H9 (cell line): ENCODE measurements at regions not wholly inside any gene's neighbourhood (a gene's known extent, or its start where the extent isn't known, plus 50 kb on each side); places are given as distances from the start of the nearest gene placed in this dataset.
A peak's percentile ranks its signal among the peaks of the same experiment; 100 is the strongest.

ENCODE experiments used
- DNase-seq: peaks from one replicate; pipeline ENCODE4 v3.0.0-alpha.2; 2017
- H2AFZ ChIP-seq: one replicate; pipeline ENCODE4 v1.6.1; 2013; ENCODE audit warnings: mild to moderate bottlenecking, low read length, control low read depth, moderate library complexity
- H2AK5ac ChIP-seq: 2 replicates; pipeline ENCODE4 v1.6.1; 2013; ENCODE audit warnings: low read length, control low read depth, mixed read lengths; ENCODE audit not compliant: insufficient read length
- H2BK120ac ChIP-seq: one replicate; pipeline ENCODE4 v1.6.1; 2013; ENCODE audit warnings: low read depth, mild to moderate bottlenecking, low read length, control low read depth, inconsistent platforms; ENCODE audit not compliant: poor library complexity, severe bottlenecking
- H2BK12ac ChIP-seq: 2 replicates; pipeline ENCODE4 v1.6.1; 2013; ENCODE audit warnings: low read length, control low read depth, mixed read lengths, low read depth; ENCODE audit not compliant: insufficient read length
- H2BK15ac ChIP-seq: 2 replicates; pipeline ENCODE4 v1.6.1; 2013; ENCODE audit warnings: low read depth, low read length, control low read depth
- H2BK20ac ChIP-seq: one replicate; pipeline ENCODE4 v1.6.1; 2013; ENCODE audit warnings: low read depth, mild to moderate bottlenecking, low read length, control low read depth, inconsistent platforms; ENCODE audit not compliant: poor library complexity, severe bottlenecking
- H2BK5ac ChIP-seq: 2 replicates; pipeline ENCODE4 v1.6.1; 2013; ENCODE audit warnings: low read length, control low read depth, mixed read lengths; ENCODE audit not compliant: insufficient read length
- H3K14ac ChIP-seq: 2 replicates; pipeline ENCODE4 v1.6.1; 2013; ENCODE audit warnings: low read length, control low read depth; ENCODE audit not compliant: insufficient read depth
- H3K18ac ChIP-seq: 2 replicates; pipeline ENCODE4 v1.6.1; 2013; ENCODE audit warnings: low read depth, mild to moderate bottlenecking, mixed read lengths, low read length, control low read depth; ENCODE audit not compliant: insufficient read length
- H3K23ac ChIP-seq: 2 replicates; pipeline ENCODE4 v1.6.1; 2013; ENCODE audit warnings: low read length, control low read depth, mixed read lengths, low read depth; ENCODE audit not compliant: insufficient read length
- H3K23me2 ChIP-seq: 2 replicates; pipeline ENCODE4 v1.6.1; 2013; ENCODE audit warnings: low read depth, mild to moderate bottlenecking, mixed read lengths, low read length, control low read depth; ENCODE audit not compliant: insufficient read length, poor library complexity, severe bottlenecking
- H3K27ac ChIP-seq: 2 replicates; pipeline ENCODE4 v1.5.1; 2013; ENCODE audit warnings: low read length, control low read depth, mixed read lengths, low read depth; ENCODE audit not compliant: insufficient read length
- H3K27me3 ChIP-seq: 2 replicates; pipeline ENCODE4 v1.6.1; 2013; ENCODE audit warnings: low read length, control low read depth, inconsistent platforms; ENCODE audit not compliant: insufficient read depth
- H3K4ac ChIP-seq: 2 replicates; pipeline ENCODE4 v1.6.1; 2013; ENCODE audit warnings: low read depth, mild to moderate bottlenecking, control low read depth, inconsistent platforms, low read length, moderate library complexity
- H3K4me1 ChIP-seq: 2 replicates; pipeline ENCODE4 v1.6.1; 2013; ENCODE audit warnings: low read length, control low read depth, inconsistent platforms; ENCODE audit not compliant: insufficient read depth
- H3K4me2 ChIP-seq: 2 replicates; pipeline ENCODE4 v1.6.1; 2013; ENCODE audit warnings: low read length, control low read depth, mixed read lengths; ENCODE audit not compliant: insufficient read length, insufficient read depth
- H3K56ac ChIP-seq: 2 replicates; pipeline ENCODE4 v1.6.1; 2013; ENCODE audit warnings: low read depth, mild to moderate bottlenecking, mixed read lengths, low read length, control low read depth; ENCODE audit not compliant: insufficient read length
- H3K79me1 ChIP-seq: 2 replicates; pipeline ENCODE4 v1.6.1; 2013; ENCODE audit warnings: low read depth, mild to moderate bottlenecking, moderate library complexity, low read length, control low read depth, inconsistent platforms; ENCODE audit not compliant: insufficient read depth, poor library complexity, severe bottlenecking
- H3K79me2 ChIP-seq: 2 replicates; pipeline ENCODE4 v1.6.1; 2013; ENCODE audit warnings: low read length, control low read depth, inconsistent platforms; ENCODE audit not compliant: insufficient read depth
- H3K9ac ChIP-seq: 2 replicates; pipeline ENCODE4 v1.6.1; 2013; ENCODE audit warnings: low read length, control low read depth, mixed read lengths; ENCODE audit not compliant: insufficient read length; ENCODE audit errors: extremely low read depth
- H3K9me3 ChIP-seq: one replicate; pipeline ENCODE4 v1.6.1; 2013; ENCODE audit warnings: low read depth, low read length, inconsistent platforms; ENCODE audit not compliant: control insufficient read depth
- H3T11ph ChIP-seq: one replicate; pipeline ENCODE4 v1.6.1; 2013; ENCODE audit warnings: mild to moderate bottlenecking, low read length, control low read depth, inconsistent platforms
- H4K20me1 ChIP-seq: one replicate; pipeline ENCODE4 v1.6.1; 2013; ENCODE audit not compliant: control insufficient read depth, insufficient read length, insufficient read depth
- H4K5ac ChIP-seq: 2 replicates; pipeline ENCODE4 v1.6.1; 2013; ENCODE audit warnings: low read depth, mild to moderate bottlenecking, mixed read lengths, low read length, control low read depth; ENCODE audit not compliant: insufficient read length
- H4K8ac ChIP-seq: replicated peaks from 2 replicates; pipeline ENCODE4 v1.6.1; 2013; ENCODE audit warnings: low read length, control low read depth, mixed read lengths, low read depth; ENCODE audit not compliant: insufficient read length
- H4K91ac ChIP-seq: 2 replicates; pipeline ENCODE4 v1.6.1; 2013; ENCODE audit warnings: low read depth, mild to moderate bottlenecking, moderate library complexity, mixed read lengths, low read length, control low read depth; ENCODE audit not compliant: insufficient read length
- H3K27ac Mint-ChIP-seq, 3 experiments: 2 replicates in 2 of 3; 3 replicates in 1 of 3; pipeline ENCODE4 v1.8.0; 2020 to 2021; ENCODE audit warnings: mixed read lengths in 3 of 3, mild to moderate bottlenecking in 1 of 3, moderate library complexity in 1 of 3
- H3K27me3 Mint-ChIP-seq: 2 replicates; pipeline ENCODE4 v1.8.0; 2021; ENCODE audit warnings: low read depth, mild to moderate bottlenecking, moderate library complexity, mixed read lengths
- H3K36me3 Mint-ChIP-seq, 3 experiments: 2 replicates in 2 of 3; 3 replicates in 1 of 3; pipeline ENCODE4 v1.8.0; 2020 to 2021; ENCODE audit warnings: low read depth in 3 of 3, mixed read lengths in 3 of 3; ENCODE audit not compliant: insufficient read depth in 1 of 3
- H3K4me1 Mint-ChIP-seq, 2 experiments: 2 replicates each; pipeline ENCODE4 v1.8.0; 2020; ENCODE audit warnings: mixed read lengths in 2 of 2
- H3K4me3 Mint-ChIP-seq, 2 experiments: 2 replicates in 1 of 2; 3 replicates in 1 of 2; pipeline ENCODE4 v1.8.0; 2020 to 2021; ENCODE audit warnings: mild to moderate bottlenecking in 2 of 2, mixed read lengths in 2 of 2, moderate library complexity in 1 of 2
- H3K9me3 Mint-ChIP-seq, 2 experiments: 2 replicates in 1 of 2; 3 replicates in 1 of 2; pipeline ENCODE4 v1.8.0; 2020; ENCODE audit warnings: mild to moderate bottlenecking in 2 of 2, mixed read lengths in 2 of 2, moderate library complexity in 1 of 2
- WGBS: extraction: QIAGEN DNeasy Blood & Tissue Kit; methylation state at CpG from one replicate; pipeline ENCODE4 v1.1.7; 2013; ENCODE audit warnings: missing lambda C conversion rate, low lambda C conversion rate, mixed read lengths; ENCODE audit not compliant: insufficient read length; ENCODE audit errors: extremely low coverage; 5-methylcytosine and 5-hydroxymethylcytosine counted together
- TF ChIP-seq, protein P1 (sequence below): fragments of 200-600 bp; sonication (generic); conservative IDR thresholded peaks from 3 replicates; pipeline ENCODE4 v1.8.0; 2021; ENCODE audit warnings: antibody characterized with exemption, mild to moderate bottlenecking

- Histone ChIP-seq H3K23ac (no peak overlapping the region), H3K79me1 (no peaks in the 10 kb centered on the region), H2AFZ (no peak overlapping the region), H3K14ac (no peak overlapping the region), H2BK12ac (no peak overlapping the region), H3K4me1 (peaks cover 2% of the 10 kb centered on the region), H4K5ac (no peak overlapping the region), H2BK20ac (no peak overlapping the region), H3K56ac (no peak overlapping the region), H3K79me2 (no peaks in the 10 kb centered on the region), H3K4ac (no peak overlapping the region), H3K27me3 (no peaks in the 10 kb centered on the region), H4K8ac (no peak overlapping the region), H2BK5ac (no peak overlapping the region), H2BK120ac (no peak overlapping the region), H4K20me1 (no peaks in the 10 kb centered on the region), H3T11ph (no peak overlapping the region), H3K9me3 (no peaks in the 10 kb centered on the region), H3K27ac (no peak overlapping the region), H4K91ac (no peak overlapping the region), H3K23me2 (no peaks in the 10 kb centered on the region), H3K9ac (no peak overlapping the region), H2AK5ac (no peak overlapping the region), H3K18ac (peak overlapping the region; percentile 51), H3K4me2 (no peak overlapping the region), H2BK15ac (no peak overlapping the region)
- no CpG with 5 or more reads among the region's 7 CpGs for WGBS
- Mint-ChIP-seq H3K4me1 (peaks cover 43 to 48% of the 10 kb centered on the region in 2 experiments), H3K27ac (peak overlapping the region; percentile 37 to 90 (median 71); a peak in 6 of 7 replicates), H3K4me3 (no peak overlapping the region; a peak in 2 of 5 replicates), H3K9me3 (peaks cover 0 to 3% of the 10 kb centered on the region in 2 experiments; a peak in 1 of 5 replicates), H3K36me3 (no peaks in the 10 kb centered on the region), H3K27me3 (no peaks in the 10 kb centered on the region)
- no peak for DNase-seq
- TF ChIP-seq, protein P1, sequence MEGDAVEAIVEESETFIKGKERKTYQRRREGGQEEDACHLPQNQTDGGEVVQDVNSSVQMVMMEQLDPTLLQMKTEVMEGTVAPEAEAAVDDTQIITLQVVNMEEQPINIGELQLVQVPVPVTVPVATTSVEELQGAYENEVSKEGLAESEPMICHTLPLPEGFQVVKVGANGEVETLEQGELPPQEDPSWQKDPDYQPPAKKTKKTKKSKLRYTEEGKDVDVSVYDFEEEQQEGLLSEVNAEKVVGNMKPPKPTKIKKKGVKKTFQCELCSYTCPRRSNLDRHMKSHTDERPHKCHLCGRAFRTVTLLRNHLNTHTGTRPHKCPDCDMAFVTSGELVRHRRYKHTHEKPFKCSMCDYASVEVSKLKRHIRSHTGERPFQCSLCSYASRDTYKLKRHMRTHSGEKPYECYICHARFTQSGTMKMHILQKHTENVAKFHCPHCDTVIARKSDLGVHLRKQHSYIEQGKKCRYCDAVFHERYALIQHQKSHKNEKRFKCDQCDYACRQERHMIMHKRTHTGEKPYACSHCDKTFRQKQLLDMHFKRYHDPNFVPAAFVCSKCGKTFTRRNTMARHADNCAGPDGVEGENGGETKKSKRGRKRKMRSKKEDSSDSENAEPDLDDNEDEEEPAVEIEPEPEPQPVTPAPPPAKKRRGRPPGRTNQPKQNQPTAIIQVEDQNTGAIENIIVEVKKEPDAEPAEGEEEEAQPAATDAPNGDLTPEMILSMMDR, result no peak
These were observed 102.4 kb upstream of the ETV3 start for GRCh38 chr1:157240495-157241184.
